CD4-positive, alpha-beta T cell (primary cell): ENCODE measurements at regions not wholly inside any gene's neighbourhood (a gene's known extent, or its start where the extent isn't known, plus 50 kb on each side); places are given as distances from the start of the nearest gene placed in this dataset.

Experiments
- ATAC-seq: fragments of 200-7000 bp; cut with Tn5 transposase; one replicate; pipeline ENCODE4 v1.10.0; 2022; ENCODE audit warnings: mild to moderate bottlenecking; ENCODE audit not compliant: poor library complexity
- CTCF ChIA-PET: fragments of 350-600 bp; sonication (Branson Sonifier 250); formaldehyde crosslinking; loops from one replicate; lab custom pipeline; 2021; ENCODE audit warnings: antibody characterized with exemption, inconsistent platforms; lab: Charles Lee
- POLR2A ChIA-PET: fragments of 350-600 bp; sonication (Branson Sonifier 250); formaldehyde crosslinking; loops from one replicate; lab custom pipeline; 2021; ENCODE audit warnings: antibody characterized with exemption, inconsistent platforms; lab: Charles Lee
- DNase-seq, 14 experiments: peaks; one replicate each; pipeline ENCODE4 v3.0.0-alpha.2; 2013 to 2020; ENCODE audit warnings: mixed read lengths in 2 of 14
- H3K27ac ChIP-seq, 2 donors: one replicate each; pipeline versions ENCODE4 v1.5.1 to v1.7.0; 2013; ENCODE audit warnings: low read length in 2 of 2, low read depth in 1 of 2, mild to moderate bottlenecking in 1 of 2
- H3K27me3 ChIP-seq, 2 experiments: 1 replicate in 1 of 2; 2 replicates in 1 of 2; pipeline versions ENCODE4 v1.6.1 to v1.7.0; 2013; ENCODE audit warnings: low read length in 2 of 2, control low read depth in 1 of 2, mild to moderate bottlenecking in 1 of 2, moderate library complexity in 1 of 2; ENCODE audit not compliant: insufficient read depth in 2 of 2, control insufficient read depth in 1 of 2
- H3K36me3 ChIP-seq: one replicate; pipeline ENCODE4 v1.6.1; 2013; ENCODE audit warnings: low read length, control low read depth; ENCODE audit not compliant: insufficient read depth
- H3K4me1 ChIP-seq: one replicate; pipeline ENCODE4 v1.6.1; 2013; ENCODE audit warnings: low read length, control low read depth; ENCODE audit not compliant: insufficient read depth
- H3K4me3 ChIP-seq: one replicate; pipeline ENCODE4 v1.5.1; 2013; ENCODE audit warnings: mild to moderate bottlenecking, low read length, moderate library complexity
- H3K9me3 ChIP-seq, 2 experiments: 1 replicate in 1 of 2; 2 replicates in 1 of 2; pipeline versions ENCODE4 v1.6.1 to v1.7.0; 2013; ENCODE audit warnings: low read length in 2 of 2, mild to moderate bottlenecking in 2 of 2, control low read depth in 1 of 2, moderate library complexity in 1 of 2; ENCODE audit not compliant: control insufficient read depth in 1 of 2, insufficient read depth in 1 of 2
- H3K27ac Mint-ChIP-seq: one replicate; pipeline ENCODE4 v1.8.0; 2020; ENCODE audit warnings: mixed read lengths
- H3K27me3 Mint-ChIP-seq: one replicate; pipeline ENCODE4 v1.8.0; 2021; ENCODE audit warnings: mixed read lengths
- H3K36me3 Mint-ChIP-seq: one replicate; pipeline ENCODE4 v1.8.0; 2021; ENCODE audit warnings: low read depth, mixed read lengths
- H3K4me1 Mint-ChIP-seq: one replicate; pipeline ENCODE4 v1.8.0; 2021; ENCODE audit warnings: low read depth, mixed read lengths
- H3K4me3 Mint-ChIP-seq: one replicate; pipeline ENCODE4 v1.8.0; 2020; ENCODE audit warnings: mild to moderate bottlenecking, mixed read lengths
- H3K9me3 Mint-ChIP-seq: one replicate; pipeline ENCODE4 v1.8.0; 2020; ENCODE audit warnings: mixed read lengths
- intact Hi-C, 2 experiments: fragments of 100-400 bp; cut with DNase I in 1 of 2; cut with micrococcal nuclease in 1 of 2; formaldehyde crosslinking; loops; one replicate each; pipeline versions ENCODE4 v1.15.1 to v1.9.0; 2023 to 2025; cut with DNase I, micrococcal nuclease
- TF ChIP-seq, protein P1 (sequence below): fragments of 200-600 bp; IDR thresholded peaks from one replicate; pipeline ENCODE4 v1.8.0; 2022; ENCODE audit warnings: antibody characterized with exemption, mild to moderate bottlenecking

DNA sequence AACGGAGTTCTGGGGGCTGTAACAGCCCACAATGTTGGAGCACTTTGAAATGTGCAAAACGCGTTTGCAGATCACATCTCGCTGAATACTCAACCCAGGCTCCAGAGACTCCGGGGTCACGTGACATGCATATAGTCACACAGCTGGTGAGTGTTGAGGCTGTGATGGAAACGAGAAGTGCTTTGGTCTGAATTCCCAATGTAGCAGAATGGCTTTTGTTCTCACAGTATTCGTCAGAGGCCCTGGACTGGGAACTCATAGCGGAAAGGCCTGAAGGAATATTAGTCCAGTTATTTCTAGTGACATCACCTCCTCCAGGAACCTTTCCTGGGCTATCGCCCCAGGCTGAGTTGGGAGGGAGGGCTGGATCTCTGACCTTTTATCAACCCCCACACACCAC is 95.8 kb upstream of the CRHR1 start:
- Histone ChIP-seq H3K36me3 (no peaks in the 10 kb centered on the region), H3K27ac (no peak overlapping the region), H3K4me1 (no peaks in the 10 kb centered on the region), H3K27me3 (peaks cover 11 to 24% of the 10 kb centered on the region in 2 experiments), H3K4me3 (no peak overlapping the region), H3K9me3 (no peaks in the 10 kb centered on the region)
- no peak overlapping the region for H3K27ac Mint-ChIP-seq
- ChIA-PET POLR2A (no interaction called here), CTCF (no interaction called here)
- H3K9me3 Mint-ChIP-seq, result no peaks in the 10 kb centered on the region
- TF ChIP-seq, protein P1, sequence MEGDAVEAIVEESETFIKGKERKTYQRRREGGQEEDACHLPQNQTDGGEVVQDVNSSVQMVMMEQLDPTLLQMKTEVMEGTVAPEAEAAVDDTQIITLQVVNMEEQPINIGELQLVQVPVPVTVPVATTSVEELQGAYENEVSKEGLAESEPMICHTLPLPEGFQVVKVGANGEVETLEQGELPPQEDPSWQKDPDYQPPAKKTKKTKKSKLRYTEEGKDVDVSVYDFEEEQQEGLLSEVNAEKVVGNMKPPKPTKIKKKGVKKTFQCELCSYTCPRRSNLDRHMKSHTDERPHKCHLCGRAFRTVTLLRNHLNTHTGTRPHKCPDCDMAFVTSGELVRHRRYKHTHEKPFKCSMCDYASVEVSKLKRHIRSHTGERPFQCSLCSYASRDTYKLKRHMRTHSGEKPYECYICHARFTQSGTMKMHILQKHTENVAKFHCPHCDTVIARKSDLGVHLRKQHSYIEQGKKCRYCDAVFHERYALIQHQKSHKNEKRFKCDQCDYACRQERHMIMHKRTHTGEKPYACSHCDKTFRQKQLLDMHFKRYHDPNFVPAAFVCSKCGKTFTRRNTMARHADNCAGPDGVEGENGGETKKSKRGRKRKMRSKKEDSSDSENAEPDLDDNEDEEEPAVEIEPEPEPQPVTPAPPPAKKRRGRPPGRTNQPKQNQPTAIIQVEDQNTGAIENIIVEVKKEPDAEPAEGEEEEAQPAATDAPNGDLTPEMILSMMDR, result no peak
- H3K27me3 Mint-ChIP-seq, result peaks cover 38% of the 10 kb centered on the region
- no peaks in the 10 kb centered on the region for H3K36me3 Mint-ChIP-seq
- no peaks in the 10 kb centered on the region for H3K4me1 Mint-ChIP-seq
- no peak overlapping the region for H3K4me3 Mint-ChIP-seq
- intact Hi-C loops, result no loop called here
- DNase-seq (no peak), ATAC-seq (no peak)

DNA sequence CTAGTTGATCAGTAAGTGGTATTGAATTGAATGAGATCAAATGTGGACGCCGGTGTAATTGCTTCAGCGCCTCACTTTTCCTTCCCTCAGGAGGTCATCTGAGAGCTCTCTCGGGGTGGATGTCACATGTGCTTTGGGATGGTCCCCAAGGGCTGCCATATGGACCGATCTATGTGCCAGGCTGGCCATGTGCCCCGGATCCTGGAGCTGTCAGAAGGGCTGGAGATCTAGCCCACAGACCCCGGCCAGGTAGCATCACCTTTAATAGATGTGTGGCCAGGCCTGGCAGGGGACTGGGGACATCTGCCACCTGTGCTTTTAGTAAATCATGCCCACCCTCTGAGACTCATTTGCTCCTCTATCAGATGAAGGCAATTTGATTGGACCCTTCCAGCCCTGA is 95.3 kb upstream of the CRHR1 start:
- H3K27ac Mint-ChIP-seq, result no peak overlapping the region
- CTCF ChIA-PET, result no interaction called here

DNA sequence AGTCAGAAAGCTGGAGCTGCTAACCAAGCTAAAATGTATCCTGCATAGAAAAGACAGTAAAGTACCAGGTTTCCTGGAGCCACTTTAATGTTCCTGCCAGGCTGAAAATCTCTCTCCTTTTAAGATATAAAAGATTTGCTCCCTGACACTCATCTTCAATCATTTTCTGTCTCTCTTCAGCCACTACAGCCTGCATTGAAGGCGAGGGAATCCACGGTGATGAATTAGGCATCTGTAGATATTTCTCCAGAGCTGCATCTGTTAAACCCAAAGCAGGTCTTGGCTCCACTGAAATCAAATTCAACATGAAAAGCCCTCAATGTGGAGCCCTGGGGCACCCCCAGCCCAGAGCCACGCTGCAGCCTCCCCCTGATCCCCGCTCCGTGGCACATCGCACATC is 94.7 kb upstream of the CRHR1 start:
- Histone ChIP-seq H3K27me3 (peaks cover 11 to 29% of the 10 kb centered on the region in 2 experiments), H3K4me1 (no peaks in the 10 kb centered on the region), H3K36me3 (no peaks in the 10 kb centered on the region), H3K27ac (no peak overlapping the region), H3K9me3 (no peaks in the 10 kb centered on the region), H3K4me3 (no peak overlapping the region)
- ChIA-PET CTCF (no interaction called here), POLR2A (no interaction called here)
- Mint-ChIP-seq H3K27ac (no peak overlapping the region), H3K9me3 (no peaks in the 10 kb centered on the region), H3K36me3 (no peaks in the 10 kb centered on the region), H3K4me1 (no peaks in the 10 kb centered on the region), H3K4me3 (no peak overlapping the region), H3K27me3 (peaks cover 49% of the 10 kb centered on the region)
- no peak for ATAC-seq
- intact Hi-C loops, result no loop called here
- no peak for DNase-seq
- TF ChIP-seq, protein P1, result no peak

More for the DNA sequence above, 95.3 kb upstream of the CRHR1 start:
- no peak overlapping the region for H3K4me3 Mint-ChIP-seq
- H3K27me3 Mint-ChIP-seq, result peaks cover 42% of the 10 kb centered on the region
- H3K36me3 Mint-ChIP-seq, result no peaks in the 10 kb centered on the region
- Histone ChIP-seq H3K36me3 (no peaks in the 10 kb centered on the region), H3K9me3 (no peaks in the 10 kb centered on the region), H3K27me3 (peaks cover 11 to 24% of the 10 kb centered on the region in 2 experiments), H3K4me3 (no peak overlapping the region), H3K27ac (no peak overlapping the region), H3K4me1 (no peaks in the 10 kb centered on the region)
- DNase-seq (no peak), ATAC-seq (no peak)
- no peaks in the 10 kb centered on the region for H3K9me3 Mint-ChIP-seq
- H3K4me1 Mint-ChIP-seq, result no peaks in the 10 kb centered on the region
- POLR2A ChIA-PET, result no interaction called here
- TF ChIP-seq, protein P1, result no peak
- intact Hi-C loops, result no loop called here
